ENCODE measurements at regions not wholly inside any gene's neighbourhood (a gene's known extent, or its start where the extent isn't known, plus 50 kb on each side); places are given as distances from the start of the nearest gene placed in this dataset.
"Not testable (repeated sequence)": the region's sequence is repeated elsewhere in the genome, so short reads cannot be mapped to it uniquely, and the experiment has no call there.

DNA sequence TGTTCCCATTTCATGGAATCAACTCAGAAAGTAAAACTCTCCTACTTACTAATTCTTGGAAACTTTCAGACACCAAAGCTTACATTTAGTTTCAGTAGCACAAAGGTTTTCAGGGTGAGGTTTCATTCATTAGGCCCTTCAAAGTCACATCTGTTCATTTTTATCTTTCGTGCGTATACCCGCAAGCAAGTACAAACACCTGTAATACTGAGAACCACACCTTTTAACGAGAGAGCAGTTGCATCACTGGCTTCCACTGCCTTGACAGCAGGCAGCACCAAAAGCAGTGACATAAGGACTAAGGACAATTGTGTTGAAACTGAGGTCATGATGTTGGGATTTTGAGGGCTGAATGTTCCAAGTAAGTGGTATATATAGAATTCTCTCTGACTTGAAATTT, 60.5 kb downstream of the GOLGA6L22 start:
- not testable (repeated sequence) for DNase-seq

DNA sequence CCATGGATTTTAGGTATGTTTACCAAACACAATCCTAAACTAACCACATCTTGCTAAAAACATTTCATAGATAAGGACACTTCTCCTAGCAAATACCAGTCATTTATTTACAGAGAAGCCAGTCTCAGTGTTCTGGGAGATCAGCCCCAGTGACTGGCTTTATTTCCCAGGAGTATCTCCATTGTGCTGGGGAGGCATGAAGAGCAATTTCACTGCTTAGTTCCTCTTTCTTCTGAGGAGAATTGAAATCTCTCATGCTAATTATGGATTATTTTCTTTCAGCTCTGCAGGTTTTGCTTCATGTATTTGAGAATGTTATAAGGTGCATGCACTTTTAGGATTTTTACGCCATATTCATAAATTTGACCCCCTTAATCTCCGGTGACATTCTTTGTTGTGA, 67.8 kb downstream of the GOLGA6L22 start:
- not testable (repeated sequence) for DNase-seq

GRCh38 chr15:22527016-22527415, 68.3 kb downstream of the GOLGA6L22 start:
- DNase-seq = not testable (repeated sequence)

GRCh38 chr15:22529200-22529599, 70.5 kb downstream of the GOLGA6L22 start:
- not testable (repeated sequence) for DNase-seq

DNA sequence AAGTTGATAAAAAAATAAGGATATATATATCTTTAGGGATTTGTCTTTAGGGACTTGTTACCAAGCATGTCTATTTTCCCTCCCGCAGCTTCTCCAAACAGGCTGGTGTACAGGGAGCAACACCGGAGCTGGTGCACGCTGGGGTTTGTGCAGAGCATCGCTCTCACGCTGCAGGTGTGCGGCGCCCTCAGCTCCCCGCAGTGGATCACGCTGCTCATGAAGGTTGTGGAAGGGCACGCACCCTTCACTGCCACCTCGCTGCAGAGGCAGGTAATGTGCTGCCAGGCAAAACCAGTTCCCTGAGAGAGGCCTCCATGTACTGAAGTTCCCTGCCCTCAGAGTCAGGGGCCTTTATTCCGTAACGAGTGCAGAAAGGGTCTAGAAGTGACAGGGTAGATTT, 101.0 kb downstream of the GOLGA6L22 start:
- not testable (repeated sequence) for DNase-seq

- DNase-seq = not testable (repeated sequence)
These were observed 103.0 kb downstream of the GOLGA6L22 start for GRCh38 chr15:22561716-22562115.

DNA sequence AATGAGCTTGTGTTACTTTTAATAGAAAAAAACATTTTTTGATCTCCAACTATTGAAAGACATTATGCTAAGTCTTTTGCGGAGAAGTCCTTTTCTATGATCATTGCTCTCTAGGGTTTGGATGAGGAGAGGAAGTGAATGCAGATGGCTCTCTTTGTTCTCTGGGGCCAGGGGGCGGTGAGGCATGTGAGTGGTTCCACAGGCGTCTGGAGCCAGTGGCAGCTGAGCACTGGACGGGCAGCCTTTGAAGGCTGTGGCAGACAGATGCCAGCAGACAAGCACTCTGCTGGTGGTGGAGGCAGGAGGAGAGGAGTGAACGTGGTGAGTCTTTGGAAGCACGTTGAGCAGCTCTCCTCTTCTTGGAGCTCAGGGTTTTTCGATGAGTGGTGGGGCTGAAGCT, 107.8 kb downstream of the GOLGA6L22 start:
- DNase-seq = not testable (repeated sequence)

GRCh38 chr15:22569486-22569885, 110.8 kb downstream of the GOLGA6L22 start:
- not testable (repeated sequence) for DNase-seq

GRCh38 chr15:22572152-22572735, 113.5 kb downstream of the GOLGA6L22 start:
- DNase-seq = not testable (repeated sequence)

DNA sequence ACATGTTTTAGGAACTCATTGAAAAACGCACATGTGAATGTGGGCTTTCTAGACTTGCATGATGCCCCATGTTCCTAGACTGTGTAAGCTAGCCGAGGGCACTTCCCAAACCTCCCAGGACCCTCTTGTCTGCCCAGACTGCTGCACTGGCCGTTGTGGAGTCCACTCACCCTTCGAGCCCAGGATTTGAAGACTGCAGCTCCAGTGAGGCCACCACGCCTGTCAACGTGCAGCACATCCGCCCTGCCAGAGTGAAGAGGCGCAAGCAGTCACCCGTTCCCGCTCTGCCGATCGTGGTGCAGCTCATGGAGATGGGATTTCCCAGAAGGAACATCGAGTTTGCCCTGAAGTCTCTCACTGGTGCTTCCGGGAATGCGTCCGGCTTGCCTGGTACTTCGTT, 114.1 kb downstream of the GOLGA6L22 start:
- not testable (repeated sequence) for DNase-seq

- not testable (repeated sequence) for DNase-seq
These were observed 119.1 kb downstream of the GOLGA6L22 start for GRCh38 chr15:22577828-22578227.

- not testable (repeated sequence) for DNase-seq
These were observed 120.5 kb downstream of the GOLGA6L22 start for GRCh38 chr15:22579213-22579612.

GRCh38 chr15:22587391-22587790, 128.7 kb downstream of the GOLGA6L22 start:
- DNase-seq = not testable (repeated sequence)

DNA sequence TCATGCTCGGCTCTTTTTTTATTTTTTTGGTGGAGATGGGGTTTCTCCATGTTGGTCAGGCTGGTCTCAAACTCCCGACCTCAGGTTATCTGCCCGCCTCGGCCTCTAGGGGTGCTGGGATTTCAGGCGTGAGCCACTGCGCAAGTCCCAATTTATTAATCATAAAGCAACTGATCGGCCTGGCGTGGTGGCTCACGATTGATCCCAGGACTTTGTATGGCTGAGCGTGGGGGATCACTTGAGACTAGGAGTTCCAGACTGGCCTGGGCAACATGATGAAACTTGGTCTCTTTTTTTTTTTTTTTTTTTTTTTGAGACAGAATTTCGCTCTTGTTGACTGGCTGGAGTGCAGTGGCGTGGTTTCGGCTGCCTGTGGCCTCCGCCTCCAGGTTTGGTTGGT, 139.8 kb downstream of the GOLGA6L22 start:
- DNase-seq = not testable (repeated sequence)

- DNase-seq = not testable (repeated sequence)
These were observed 141.0 kb downstream of the GOLGA6L22 start for GRCh38 chr15:22599526-22600320.

GRCh38 chr15:22616976-22617375, 158.3 kb downstream of the GOLGA6L22 start:
- not testable (repeated sequence) for DNase-seq

DNA sequence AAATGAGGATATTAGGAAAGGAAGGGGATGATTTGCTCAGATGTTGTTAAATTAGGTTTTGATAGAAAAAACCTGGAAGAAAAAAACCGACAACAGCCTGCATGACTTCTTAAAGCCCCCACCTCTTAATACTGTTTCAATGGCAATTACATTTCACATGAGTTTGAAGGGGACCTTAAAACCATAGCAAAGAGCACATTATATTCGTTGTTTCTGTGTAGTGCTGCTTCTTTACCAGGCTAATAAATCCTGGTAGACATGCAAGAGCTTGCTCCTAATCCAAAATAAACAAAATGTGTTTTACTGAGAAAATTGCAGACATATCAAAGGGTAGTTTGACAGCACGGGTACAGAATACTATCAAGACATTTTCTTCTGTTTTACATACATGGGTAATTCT, 154.7 kb upstream of the NIPA1 start:
- not testable (repeated sequence) for DNase-seq

- DNase-seq = not testable (repeated sequence)
These were observed 146.5 kb upstream of the NIPA1 start for GRCh38 chr15:22639983-22640382.

DNA sequence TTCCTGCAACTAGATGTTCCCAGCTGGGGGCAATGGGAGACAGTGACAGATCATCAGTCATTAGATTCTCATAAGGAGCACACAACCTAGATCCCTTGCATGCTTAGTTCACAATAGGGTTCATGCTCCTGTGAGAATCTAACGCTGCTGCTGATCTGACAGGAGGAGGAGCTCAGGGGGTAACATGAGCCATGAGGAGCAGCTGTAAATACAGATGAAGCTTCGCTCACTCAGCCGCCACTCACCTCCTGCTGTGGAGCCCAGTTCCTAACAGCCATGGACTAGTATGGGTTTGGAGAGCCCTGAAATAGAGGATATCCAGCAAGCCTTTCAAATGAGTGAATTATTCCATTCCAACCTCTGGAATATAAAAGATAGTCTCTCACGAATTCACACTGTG, 137.0 kb upstream of the NIPA1 start:
- not testable (repeated sequence) for DNase-seq

GRCh38 chr15:22651179-22651578, 135.3 kb upstream of the NIPA1 start:
- not testable (repeated sequence) for DNase-seq

DNA sequence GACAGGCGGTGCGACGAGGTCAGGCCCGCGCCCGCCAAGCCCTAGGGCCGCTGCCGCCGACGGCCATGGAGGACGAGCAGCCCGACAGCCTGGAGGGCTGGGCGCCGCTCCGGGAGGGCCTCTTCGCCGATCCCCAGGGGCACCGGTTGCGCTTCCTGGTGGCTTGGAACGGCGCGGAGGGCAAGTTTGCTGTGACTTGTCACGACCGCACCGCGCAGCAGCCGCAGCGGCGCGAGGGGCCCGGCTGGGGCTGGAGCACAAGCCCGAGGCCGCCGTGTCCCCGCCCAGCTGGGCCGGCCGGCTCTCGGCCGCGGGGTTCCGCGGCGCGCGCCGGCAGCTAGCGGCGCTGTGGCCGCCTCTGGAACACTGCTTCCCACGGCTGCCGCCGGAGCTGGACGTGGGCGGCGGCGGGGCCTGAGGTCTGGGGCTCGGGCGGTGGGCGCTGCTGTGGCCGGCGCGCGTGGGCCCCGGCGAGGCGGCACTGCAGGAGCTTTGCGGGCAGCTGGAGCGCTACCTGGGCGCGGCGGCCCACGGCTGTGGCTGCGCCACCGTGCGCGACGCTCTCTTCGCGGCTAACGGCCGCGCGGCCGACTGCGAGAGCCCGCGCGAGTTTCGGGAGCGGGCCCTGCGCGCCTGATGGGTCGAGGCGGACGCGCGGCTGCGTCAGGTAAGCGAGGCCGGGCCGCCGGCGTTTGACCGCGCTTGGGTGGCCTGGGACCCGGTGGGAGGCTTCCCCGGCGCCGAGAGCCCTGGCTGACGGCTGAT, 122.0 kb upstream of the NIPA1 start:
- peak; percentile 24 to 44 for DNase-seq

GRCh38 chr15:22665059-22665702, 121.3 kb upstream of the NIPA1 start:
- DNase-seq = peak; percentile 21 to 44
